HEK293T (cell line): ENCODE measurements at regions not wholly inside any gene's neighbourhood (a gene's known extent, or its start where the extent isn't known, plus 50 kb on each side); places are given as distances from the start of the nearest gene placed in this dataset.

Experiments used
- CTCF ChIA-PET: fragments of 350-600 bp; formaldehyde crosslinking; extraction: SDS; loops from one replicate; lab custom pipeline; 2021; ENCODE audit warnings: antibody characterized with exemption, inconsistent platforms; lab: Yijun Ruan, JAX
- POLR2A ChIA-PET: fragments of 350-600 bp; formaldehyde crosslinking; extraction: SDS; loops from one replicate; lab custom pipeline; 2020; ENCODE audit warnings: antibody characterized with exemption, inconsistent platforms; lab: Yijun Ruan, JAX
- DNase-seq: peaks from one replicate; pipeline ENCODE4 v3.0.0; 2012; ENCODE audit warnings: mixed read lengths; ENCODE audit errors: extremely low spot score
- ARNT ChIP-seq: fragments of 450-650 bp; IDR thresholded peaks from 2 replicates; pipeline ENCODE4 v1.6.1; 2017; ENCODE audit warnings: mild to moderate bottlenecking
- BHLHE40 ChIP-seq: fragments of 450-650 bp; IDR thresholded peaks from 2 replicates; pipeline ENCODE4 v1.6.1; 2016; ENCODE audit warnings: mild to moderate bottlenecking, moderate library complexity, borderline replicate concordance
- CTBP1 ChIP-seq: fragments of 450-650 bp; IDR thresholded peaks from 2 replicates; pipeline ENCODE4 v1.6.1; 2016; ENCODE audit warnings: borderline replicate concordance
- ELF4 ChIP-seq: fragments of 450-650 bp; IDR thresholded peaks from 2 replicates; pipeline ENCODE4 v1.6.1; 2017; ENCODE audit warnings: antibody characterized with exemption
- FOXA1 ChIP-seq: fragments of 450-650 bp; IDR thresholded peaks from 2 replicates; pipeline ENCODE4 v1.6.1; 2016; ENCODE audit warnings: mild to moderate bottlenecking
- FOXK2 ChIP-seq: fragments of 450-650 bp; IDR thresholded peaks from 2 replicates; pipeline ENCODE4 v1.6.1; 2016; ENCODE audit warnings: mild to moderate bottlenecking
- FOXM1 ChIP-seq: fragments of 450-650 bp; IDR thresholded peaks from 2 replicates; pipeline ENCODE4 v1.6.1; 2017; ENCODE audit warnings: mild to moderate bottlenecking, borderline replicate concordance
- HDGF ChIP-seq: fragments of 450-650 bp; IDR thresholded peaks from 2 replicates; pipeline ENCODE4 v1.6.1; 2017; ENCODE audit warnings: antibody characterized with exemption, borderline replicate concordance
- L3MBTL2 ChIP-seq: fragments of 450-650 bp; conservative IDR thresholded peaks from 2 replicates; pipeline ENCODE4 v1.6.1; 2016; ENCODE audit warnings: mild to moderate bottlenecking
- LEF1 ChIP-seq: fragments of 450-650 bp; IDR thresholded peaks from 2 replicates; pipeline ENCODE4 v1.6.1; 2017; ENCODE audit warnings: mild to moderate bottlenecking, borderline replicate concordance
- NFRKB ChIP-seq: fragments of 450-650 bp; IDR thresholded peaks from 2 replicates; pipeline ENCODE4 v1.6.1; 2016; ENCODE audit warnings: mild to moderate bottlenecking, moderate library complexity
- SP1 ChIP-seq: fragments of 450-650 bp; IDR thresholded peaks from 2 replicates; pipeline ENCODE4 v1.6.1; 2017
- SUZ12 ChIP-seq: fragments of 450-650 bp; IDR thresholded peaks from 2 replicates; pipeline ENCODE4 v1.6.1; 2016; ENCODE audit warnings: mild to moderate bottlenecking
- TARDBP ChIP-seq: fragments of 450-650 bp; IDR thresholded peaks from 2 replicates; pipeline ENCODE4 v1.6.1; 2016
- ZNF384 ChIP-seq: fragments of 450-650 bp; IDR thresholded peaks from 2 replicates; pipeline ENCODE4 v1.6.1; 2016
- TF ChIP-seq, protein P1 (sequence below): fragments of 450-650 bp; IDR thresholded peaks from 2 replicates; pipeline ENCODE4 v1.6.1; 2016

DNA sequence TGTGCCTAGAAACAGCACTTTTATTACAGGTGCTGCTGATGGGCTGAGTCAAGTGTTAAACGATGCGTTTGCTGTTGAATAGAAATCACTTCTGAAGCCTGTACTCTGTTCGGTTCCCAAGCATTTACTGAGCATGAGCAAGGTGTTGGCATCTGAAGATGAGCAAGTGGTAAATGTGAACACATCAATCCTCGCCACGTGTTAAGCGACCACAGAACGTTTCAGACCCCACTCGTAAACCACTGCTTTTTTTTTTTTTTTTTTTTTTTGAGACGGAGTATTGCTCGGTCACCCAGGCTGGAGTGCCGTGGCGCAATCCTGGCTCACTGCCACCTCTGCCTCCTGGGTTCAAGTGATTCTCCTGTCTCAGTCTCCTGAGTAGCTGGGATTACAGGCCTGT lies 241.2 kb downstream of the SETD4 start:
- TF ChIP-seq HDGF (no peak), BHLHE40 (no peak), ELF4 (no peak), SP1 (no peak), L3MBTL2 (no peak), ARNT (no peak), LEF1 (no peak), FOXA1 (no peak), ZNF384 (no peak), FOXM1 (no peak), CTBP1 (no peak)
- ChIA-PET CTCF (no interaction called here), POLR2A (no interaction called here)
- no peak for DNase-seq

DNA sequence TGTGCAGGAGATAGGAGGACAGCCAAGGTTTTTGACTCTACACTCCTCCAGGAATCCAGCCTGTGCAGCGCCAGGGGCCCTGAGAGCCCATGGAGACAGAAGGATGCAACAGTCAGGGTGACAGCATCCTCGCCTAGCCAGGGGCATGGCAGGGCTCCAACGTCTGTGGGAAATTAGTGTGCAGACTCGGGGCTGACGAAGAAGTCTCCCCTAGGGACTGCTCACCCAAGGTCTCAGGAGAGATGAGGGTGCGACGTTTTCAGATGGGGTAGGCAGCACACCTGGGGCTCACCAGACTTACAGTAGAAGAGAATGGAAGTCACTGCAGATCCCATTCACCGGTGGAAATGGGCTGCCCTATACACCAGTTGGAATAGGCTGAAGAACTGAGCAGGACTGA lies 241.7 kb downstream of the SETD4 start:
- no peak for DNase-seq
- ChIA-PET POLR2A (no interaction called here), CTCF (no interaction called here)
- no peak for TF ChIP-seq ARNT
- no peak for TF ChIP-seq FOXM1
- TF ChIP-seq SP1 = no peak
- TF ChIP-seq ZNF384 = no peak
- no peak for TF ChIP-seq TARDBP
- TF ChIP-seq CTBP1 = no peak
- no peak for TF ChIP-seq HDGF
- TF ChIP-seq L3MBTL2 = no peak
- TF ChIP-seq NFRKB = no peak
- TF ChIP-seq BHLHE40 = no peak
- TF ChIP-seq FOXA1 = no peak
- TF ChIP-seq, protein P1, sequence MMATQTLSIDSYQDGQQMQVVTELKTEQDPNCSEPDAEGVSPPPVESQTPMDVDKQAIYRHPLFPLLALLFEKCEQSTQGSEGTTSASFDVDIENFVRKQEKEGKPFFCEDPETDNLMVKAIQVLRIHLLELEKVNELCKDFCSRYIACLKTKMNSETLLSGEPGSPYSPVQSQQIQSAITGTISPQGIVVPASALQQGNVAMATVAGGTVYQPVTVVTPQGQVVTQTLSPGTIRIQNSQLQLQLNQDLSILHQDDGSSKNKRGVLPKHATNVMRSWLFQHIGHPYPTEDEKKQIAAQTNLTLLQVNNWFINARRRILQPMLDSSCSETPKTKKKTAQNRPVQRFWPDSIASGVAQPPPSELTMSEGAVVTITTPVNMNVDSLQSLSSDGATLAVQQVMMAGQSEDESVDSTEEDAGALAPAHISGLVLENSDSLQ = no peak
- TF ChIP-seq ELF4 = no peak
- no peak for TF ChIP-seq LEF1
- no peak for TF ChIP-seq FOXK2

DNA sequence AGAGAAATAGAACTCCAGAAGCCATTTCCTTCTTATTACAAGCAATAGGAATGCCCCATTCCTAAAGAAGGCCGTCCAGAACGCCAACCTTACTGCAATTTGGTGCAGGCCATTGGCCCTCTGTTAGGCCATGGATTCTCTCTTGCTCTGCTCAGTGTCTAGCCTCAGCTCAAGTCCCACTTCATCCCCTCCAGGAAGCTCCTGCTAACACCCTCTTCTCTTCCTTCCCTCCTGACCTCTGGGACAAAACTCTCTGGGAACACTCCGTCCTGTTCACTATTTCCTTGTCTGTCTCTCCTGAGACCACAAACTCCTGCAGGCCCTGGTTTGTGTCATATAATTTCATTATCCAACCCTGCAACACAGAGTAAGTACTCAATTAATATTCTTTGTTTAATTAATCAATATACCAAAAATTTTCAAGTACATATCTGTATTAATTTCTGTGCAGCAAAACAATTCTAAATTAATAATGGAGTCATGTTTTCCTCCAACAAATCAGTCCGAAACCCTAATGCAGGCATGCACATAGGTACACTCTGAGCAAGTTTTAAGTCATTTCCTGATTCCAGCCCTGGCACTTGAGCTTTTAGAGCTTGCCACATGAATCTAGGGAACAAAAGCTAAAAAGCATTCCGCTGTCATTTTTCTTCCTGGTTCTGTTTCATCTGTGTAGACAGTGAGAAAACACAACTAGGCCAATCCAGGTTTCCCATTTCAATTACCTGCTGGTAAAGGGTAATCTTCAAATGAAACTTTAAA lies 245.3 kb downstream of the SETD4 start:
- ChIA-PET CTCF (interaction anchor here (1.0 kb wide), 1 partner anchor 25 kb away, joined by 4 read pairs; no protein-coding TSS in a partner anchor), POLR2A (no interaction called here)
- no peak for DNase-seq
- TF ChIP-seq HDGF = no peak
- no peak for TF ChIP-seq BHLHE40
- TF ChIP-seq TARDBP = no peak
- TF ChIP-seq SUZ12 = no peak
- no peak for TF ChIP-seq FOXM1
- TF ChIP-seq FOXK2 = no peak
- no peak for TF ChIP-seq ARNT
- no peak for TF ChIP-seq L3MBTL2
- TF ChIP-seq FOXA1 = no peak
- TF ChIP-seq, protein P1 = no peak
- TF ChIP-seq SP1 = no peak
- TF ChIP-seq NFRKB = no peak
- no peak for TF ChIP-seq CTBP1

DNA sequence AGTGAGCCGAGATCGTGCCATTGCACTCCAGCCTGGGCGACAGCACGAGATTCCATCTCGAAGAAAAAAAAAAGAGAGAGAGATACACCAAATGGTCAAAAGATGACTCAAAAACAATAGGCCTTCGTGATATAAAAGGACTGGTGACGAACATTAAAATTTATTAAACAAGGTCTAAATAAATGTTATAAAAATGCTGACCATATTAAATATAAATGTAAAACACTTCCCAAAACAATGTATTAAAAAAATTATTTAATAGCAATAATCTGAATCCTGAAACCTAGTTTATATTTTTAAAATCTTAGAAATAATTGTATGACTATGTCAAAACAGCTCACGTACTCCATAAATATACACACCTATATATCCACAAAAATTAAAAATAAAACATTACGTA lies 247.6 kb downstream of the SETD4 start:
- CTCF ChIA-PET = no interaction called here
- POLR2A ChIA-PET = no interaction called here
- DNase-seq = no peak
- TF ChIP-seq NFRKB (no peak), ARNT (no peak), HDGF (no peak), SP1 (no peak), FOXK2 (no peak), ELF4 (no peak)

DNA sequence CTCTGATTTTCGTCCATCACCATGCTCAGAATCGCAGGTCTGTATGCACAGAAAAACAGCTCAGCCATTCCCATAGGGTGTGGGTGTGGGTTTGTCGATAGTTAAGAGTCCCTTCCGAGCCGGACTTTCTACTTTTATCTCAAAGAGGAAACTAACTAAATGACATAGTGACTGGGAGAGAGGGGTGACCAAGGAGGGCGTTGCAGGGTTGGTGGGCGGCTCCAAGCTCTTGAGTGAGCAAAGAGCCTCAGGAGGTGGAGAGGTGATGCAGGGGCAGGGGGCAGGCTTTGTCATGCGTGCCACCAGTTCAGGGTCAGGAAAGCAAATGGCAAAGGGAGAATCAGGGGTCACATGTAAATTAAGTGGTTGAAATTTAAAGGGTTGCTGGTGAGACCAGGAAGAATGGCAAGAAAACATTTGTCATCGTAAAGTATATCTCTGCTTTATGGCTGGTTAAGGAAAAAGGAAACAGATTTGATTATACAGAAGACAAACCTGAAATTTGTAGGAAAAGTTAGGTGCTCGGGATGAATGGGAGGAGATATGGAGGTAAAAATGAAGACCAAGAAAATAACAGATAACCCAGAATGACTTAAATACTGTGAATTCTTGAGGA lies 249.0 kb downstream of the SETD4 start:
- POLR2A ChIA-PET = no interaction called here
- CTCF ChIA-PET = no interaction called here
- TF ChIP-seq HDGF = no peak
- no peak for TF ChIP-seq BHLHE40
- TF ChIP-seq ARNT = no peak
- no peak for TF ChIP-seq ELF4
- no peak for TF ChIP-seq FOXA1
- TF ChIP-seq, protein P1 = no peak
- no peak for TF ChIP-seq CTBP1
- no peak for TF ChIP-seq ZNF384
- TF ChIP-seq L3MBTL2 = no peak
- TF ChIP-seq TARDBP = no peak
- TF ChIP-seq NFRKB = no peak
- DNase-seq = no peak

DNA sequence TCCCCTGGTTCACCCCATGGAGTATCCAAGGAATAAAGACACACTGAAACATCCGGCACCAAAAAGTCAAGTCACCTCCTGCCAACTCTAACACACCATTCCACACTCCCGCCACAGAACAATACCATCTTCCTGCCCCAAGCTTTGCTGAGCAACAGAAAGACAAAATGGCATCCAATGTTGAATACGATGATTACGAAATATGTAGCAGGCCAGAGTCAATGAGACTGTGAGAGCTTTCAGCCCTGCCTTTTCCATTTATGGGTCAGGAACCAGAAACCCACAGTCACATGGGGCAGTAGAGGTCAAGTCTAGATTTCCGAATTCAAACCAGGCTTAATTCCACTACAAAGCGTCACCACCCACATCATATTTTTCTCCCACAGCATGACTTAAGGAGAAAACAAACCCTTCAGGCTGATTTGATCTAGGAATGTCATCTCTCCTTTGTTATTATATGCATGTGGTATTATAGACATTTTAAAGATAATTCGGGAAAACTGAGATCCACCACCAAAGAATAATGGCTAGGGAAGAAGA lies 249.8 kb downstream of the SETD4 start:
- CTCF ChIA-PET = no interaction called here
- POLR2A ChIA-PET = no interaction called here
- DNase-seq = no peak
- no peak for TF ChIP-seq FOXA1
- no peak for TF ChIP-seq BHLHE40
- TF ChIP-seq L3MBTL2 = no peak
- TF ChIP-seq ELF4 = no peak
- TF ChIP-seq, protein P1 = no peak
- TF ChIP-seq CTBP1 = no peak
- TF ChIP-seq TARDBP = no peak
- no peak for TF ChIP-seq SUZ12
- no peak for TF ChIP-seq SP1
- no peak for TF ChIP-seq ZNF384
- no peak for TF ChIP-seq NFRKB
- TF ChIP-seq FOXM1 = no peak
- no peak for TF ChIP-seq HDGF
- TF ChIP-seq LEF1 = no peak
